SK-N-SH treated with all-trans-retinoic acid at 6 μM for 48 hours (cell line): ENCODE measurements at regions not wholly inside any gene's neighbourhood (a gene's known extent, or its start where the extent isn't known, plus 50 kb on each side); places are given as distances from the start of the nearest gene placed in this dataset.

Experiments used
- ATAC-seq: fragments of 200-7000 bp; cut with Tn5 transposase; 3 replicates; pipeline ENCODE4 v1.9.1; 2020; ENCODE audit warnings: mild to moderate bottlenecking, moderate library complexity
- ARNTL ChIP-seq: fragments of 450-650 bp; formaldehyde crosslinking; IDR thresholded peaks from 2 replicates; pipeline ENCODE4 v1.5.0; 2020; ENCODE audit warnings: low read depth, mild to moderate bottlenecking, moderate library complexity, borderline replicate concordance
- BACH2 ChIP-seq: fragments of 250-450 bp; sonication (Bioruptor Pico); IDR thresholded peaks from 2 replicates; pipeline ENCODE4 v1.9.0; 2021; ENCODE audit warnings: mild to moderate bottlenecking, borderline replicate concordance
- CSDC2 ChIP-seq: fragments of 250-450 bp; sonication (Bioruptor Pico); IDR thresholded peaks from 2 replicates; pipeline ENCODE4 v1.5.0; 2020; ENCODE audit warnings: mild to moderate bottlenecking, moderate library complexity
- ESRRG ChIP-seq: fragments of 250-450 bp; sonication (Bioruptor Pico); IDR thresholded peaks from 2 replicates; pipeline ENCODE4 v1.6.1; 2021; ENCODE audit warnings: mild to moderate bottlenecking
- GLIS3 ChIP-seq: fragments of 250-450 bp; sonication (Bioruptor Pico); IDR thresholded peaks from 2 replicates; pipeline ENCODE4 v1.5.0; 2020; ENCODE audit warnings: mild to moderate bottlenecking, moderate library complexity
- ISL1 ChIP-seq: fragments of 250-450 bp; sonication (Bioruptor Pico); IDR thresholded peaks from 2 replicates; pipeline ENCODE4 v2.1.2; 2022; ENCODE audit warnings: mild to moderate bottlenecking, moderate library complexity
- OSR1 ChIP-seq: fragments of 250-450 bp; sonication (Bioruptor Pico); IDR thresholded peaks from 2 replicates; pipeline ENCODE4 v1.8.0; 2022; ENCODE audit warnings: moderate library complexity, mild to moderate bottlenecking, inconsistent platforms
- RARB ChIP-seq: fragments of 250-450 bp; sonication (Bioruptor Pico); IDR thresholded peaks from 2 replicates; pipeline ENCODE4 v1.8.0; 2021; ENCODE audit warnings: mild to moderate bottlenecking, moderate library complexity
- SNAI2 ChIP-seq: fragments of 250-450 bp; sonication (Bioruptor Pico); IDR thresholded peaks from 2 replicates; pipeline ENCODE4 v1.5.0; 2020; ENCODE audit warnings: mild to moderate bottlenecking, moderate library complexity
- TCF4 ChIP-seq: fragments of 250-450 bp; sonication (Bioruptor Pico); IDR thresholded peaks from 2 replicates; pipeline ENCODE4 v1.8.0; 2021; ENCODE audit warnings: mild to moderate bottlenecking, moderate library complexity, borderline replicate concordance
- TOX ChIP-seq: fragments of 250-450 bp; sonication (Bioruptor Pico); IDR thresholded peaks from 2 replicates; pipeline ENCODE4 v1.8.0; 2021; ENCODE audit warnings: mild to moderate bottlenecking, moderate library complexity, borderline replicate concordance
- ZC3H10 ChIP-seq: fragments of 250-450 bp; sonication (Bioruptor Pico); IDR thresholded peaks from 2 replicates; pipeline ENCODE4 v1.5.1; 2021; ENCODE audit warnings: mild to moderate bottlenecking, moderate library complexity
- ZFP3 ChIP-seq: fragments of 250-450 bp; sonication (Bioruptor Pico); IDR thresholded peaks from 2 replicates; pipeline ENCODE4 v1.5.0; 2020; ENCODE audit warnings: mild to moderate bottlenecking, moderate library complexity
- ZFP30 ChIP-seq: fragments of 450-650 bp; formaldehyde crosslinking; IDR thresholded peaks from 2 replicates; pipeline ENCODE4 v1.5.0; 2022; ENCODE audit warnings: mild to moderate bottlenecking, moderate library complexity
- ZNF565 ChIP-seq: fragments of 450-650 bp; formaldehyde crosslinking; conservative IDR thresholded peaks from 2 replicates; pipeline ENCODE4 v1.5.0; 2020; ENCODE audit warnings: low read depth, mild to moderate bottlenecking, moderate library complexity
- ZNF70 ChIP-seq: fragments of 450-650 bp; formaldehyde crosslinking; IDR thresholded peaks from 2 replicates; pipeline ENCODE4 v1.5.0; 2020; ENCODE audit warnings: mild to moderate bottlenecking, moderate library complexity
- ZNF8 ChIP-seq: fragments of 450-650 bp; formaldehyde crosslinking; IDR thresholded peaks from 2 replicates; pipeline ENCODE4 v1.5.0; 2020; ENCODE audit warnings: mild to moderate bottlenecking, moderate library complexity
- TF ChIP-seq, protein P1 (sequence below): fragments of 250-450 bp; sonication (Bioruptor Pico); IDR thresholded peaks from 2 replicates; pipeline ENCODE4 v1.5.1; 2020; ENCODE audit warnings: low read depth, mild to moderate bottlenecking, moderate library complexity
- TF ChIP-seq, protein P2 (sequence below): fragments of 250-450 bp; sonication (Bioruptor Pico); IDR thresholded peaks from 2 replicates; pipeline ENCODE4 v1.8.0; 2021; ENCODE audit warnings: low read depth, mild to moderate bottlenecking, moderate library complexity, borderline replicate concordance
- TF ChIP-seq, protein P3 (sequence below): fragments of 250-450 bp; sonication (Bioruptor Pico); IDR thresholded peaks from 2 replicates; pipeline ENCODE4 v1.5.1; 2021; ENCODE audit warnings: mild to moderate bottlenecking, moderate library complexity
- TF ChIP-seq, protein P4 (sequence below): fragments of 250-450 bp; sonication (Bioruptor Pico); IDR thresholded peaks from 2 replicates; pipeline ENCODE4 v1.8.0; 2020; ENCODE audit warnings: mild to moderate bottlenecking, moderate library complexity, borderline replicate concordance

DNA sequence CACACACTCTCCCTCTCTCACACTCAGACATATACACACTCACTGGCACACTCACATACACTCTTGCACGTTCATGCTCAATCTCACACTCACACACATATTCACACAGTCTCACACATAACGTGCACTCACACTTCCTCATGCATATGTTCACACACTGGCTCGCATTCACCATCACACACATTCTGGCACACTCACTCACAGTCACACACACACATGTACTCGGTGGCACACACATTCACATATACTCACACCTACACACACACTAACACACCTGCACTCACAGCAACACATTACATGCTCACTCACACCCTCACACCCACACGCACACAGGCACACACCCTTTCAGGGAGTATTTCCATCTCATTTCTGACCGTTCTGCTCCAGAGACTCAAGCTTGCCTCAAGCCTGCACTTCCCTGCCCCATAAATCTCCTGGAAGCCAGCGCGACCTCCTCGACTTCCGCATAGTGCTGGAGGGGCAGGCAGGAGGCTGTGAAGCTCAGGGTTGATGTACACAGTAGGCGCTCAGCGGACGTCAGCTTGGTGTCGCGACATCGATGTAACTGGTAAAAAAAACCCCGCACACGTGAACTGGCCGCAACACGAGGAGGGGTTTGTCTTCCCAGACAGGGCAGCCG is 66.7 kb upstream of the FOXF1 start (continued):
- TF ChIP-seq, protein P1, sequence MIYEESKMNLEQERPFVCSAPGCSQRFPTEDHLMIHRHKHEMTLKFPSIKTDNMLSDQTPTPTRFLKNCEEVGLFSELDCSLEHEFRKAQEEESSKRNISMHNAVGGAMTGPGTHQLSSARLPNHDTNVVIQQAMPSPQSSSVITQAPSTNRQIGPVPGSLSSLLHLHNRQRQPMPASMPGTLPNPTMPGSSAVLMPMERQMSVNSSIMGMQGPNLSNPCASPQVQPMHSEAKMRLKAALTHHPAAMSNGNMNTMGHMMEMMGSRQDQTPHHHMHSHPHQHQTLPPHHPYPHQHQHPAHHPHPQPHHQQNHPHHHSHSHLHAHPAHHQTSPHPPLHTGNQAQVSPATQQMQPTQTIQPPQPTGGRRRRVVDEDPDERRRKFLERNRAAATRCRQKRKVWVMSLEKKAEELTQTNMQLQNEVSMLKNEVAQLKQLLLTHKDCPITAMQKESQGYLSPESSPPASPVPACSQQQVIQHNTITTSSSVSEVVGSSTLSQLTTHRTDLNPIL (CRISPR knock-in tag) = no peak
- TF ChIP-seq ZFP30 (CRISPR knock-in tag) (no peak), CSDC2 (no peak), TCF4 (CRISPR knock-in tag) (no peak), ARNTL (CRISPR knock-in tag) (no peak)

DNA sequence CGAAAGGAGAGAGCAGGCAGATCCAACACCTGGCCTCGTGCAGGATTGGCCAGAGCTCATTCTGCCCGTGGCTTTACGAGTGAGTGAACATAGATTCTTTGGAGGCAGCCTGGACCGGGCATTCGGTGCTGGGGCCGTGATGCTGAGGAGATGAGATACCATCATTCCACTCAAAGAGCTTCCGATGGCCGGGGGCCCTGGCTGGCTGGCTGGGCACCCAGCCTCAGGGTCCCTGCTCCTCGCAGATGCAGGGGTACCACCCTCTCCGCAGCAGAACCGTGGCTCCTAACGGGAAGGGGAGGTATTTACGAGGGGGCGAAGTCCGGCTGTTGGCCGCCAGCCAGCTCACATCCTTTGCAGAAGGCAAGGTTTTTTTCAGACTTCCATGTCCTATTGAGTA is 66.1 kb upstream of the FOXF1 start:
- peak; percentile 53; the same call in 2 of the 3 replicates for ATAC-seq
- TF ChIP-seq TOX (CRISPR knock-in tag) (no peak), ARNTL (CRISPR knock-in tag) (no peak), ZNF565 (CRISPR knock-in tag) (no peak), BACH2 (CRISPR knock-in tag) (no peak), OSR1 (CRISPR knock-in tag) (no peak), CSDC2 (no peak), TCF4 (CRISPR knock-in tag) (no peak), ESRRG (CRISPR knock-in tag) (no peak), ZC3H10 (no peak), GLIS3 (no peak), ZFP30 (CRISPR knock-in tag) (no peak), SNAI2 (CRISPR knock-in tag) (no peak), RARB (CRISPR knock-in tag) (no peak)
- TF ChIP-seq, protein P2, sequence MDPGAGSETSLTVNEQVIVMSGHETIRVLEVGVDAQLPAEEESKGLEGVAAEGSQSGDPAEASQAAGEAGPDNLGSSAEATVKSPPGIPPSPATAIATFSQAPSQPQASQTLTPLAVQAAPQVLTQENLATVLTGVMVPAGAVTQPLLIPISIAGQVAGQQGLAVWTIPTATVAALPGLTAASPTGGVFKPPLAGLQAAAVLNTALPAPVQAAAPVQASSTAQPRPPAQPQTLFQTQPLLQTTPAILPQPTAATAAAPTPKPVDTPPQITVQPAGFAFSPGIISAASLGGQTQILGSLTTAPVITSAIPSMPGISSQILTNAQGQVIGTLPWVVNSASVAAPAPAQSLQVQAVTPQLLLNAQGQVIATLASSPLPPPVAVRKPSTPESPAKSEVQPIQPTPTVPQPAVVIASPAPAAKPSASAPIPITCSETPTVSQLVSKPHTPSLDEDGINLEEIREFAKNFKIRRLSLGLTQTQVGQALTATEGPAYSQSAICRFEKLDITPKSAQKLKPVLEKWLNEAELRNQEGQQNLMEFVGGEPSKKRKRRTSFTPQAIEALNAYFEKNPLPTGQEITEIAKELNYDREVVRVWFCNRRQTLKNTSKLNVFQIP (CRISPR knock-in tag) = no peak
- TF ChIP-seq, protein P3, sequence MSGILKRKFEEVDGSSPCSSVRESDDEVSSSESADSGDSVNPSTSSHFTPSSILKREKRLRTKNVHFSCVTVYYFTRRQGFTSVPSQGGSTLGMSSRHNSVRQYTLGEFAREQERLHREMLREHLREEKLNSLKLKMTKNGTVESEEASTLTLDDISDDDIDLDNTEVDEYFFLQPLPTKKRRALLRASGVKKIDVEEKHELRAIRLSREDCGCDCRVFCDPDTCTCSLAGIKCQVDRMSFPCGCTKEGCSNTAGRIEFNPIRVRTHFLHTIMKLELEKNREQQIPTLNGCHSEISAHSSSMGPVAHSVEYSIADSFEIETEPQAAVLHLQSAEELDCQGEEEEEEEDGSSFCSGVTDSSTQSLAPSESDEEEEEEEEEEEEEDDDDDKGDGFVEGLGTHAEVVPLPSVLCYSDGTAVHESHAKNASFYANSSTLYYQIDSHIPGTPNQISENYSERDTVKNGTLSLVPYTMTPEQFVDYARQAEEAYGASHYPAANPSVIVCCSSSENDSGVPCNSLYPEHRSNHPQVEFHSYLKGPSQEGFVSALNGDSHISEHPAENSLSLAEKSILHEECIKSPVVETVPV = no peak
- TF ChIP-seq, protein P1 (CRISPR knock-in tag) = no peak

DNA sequence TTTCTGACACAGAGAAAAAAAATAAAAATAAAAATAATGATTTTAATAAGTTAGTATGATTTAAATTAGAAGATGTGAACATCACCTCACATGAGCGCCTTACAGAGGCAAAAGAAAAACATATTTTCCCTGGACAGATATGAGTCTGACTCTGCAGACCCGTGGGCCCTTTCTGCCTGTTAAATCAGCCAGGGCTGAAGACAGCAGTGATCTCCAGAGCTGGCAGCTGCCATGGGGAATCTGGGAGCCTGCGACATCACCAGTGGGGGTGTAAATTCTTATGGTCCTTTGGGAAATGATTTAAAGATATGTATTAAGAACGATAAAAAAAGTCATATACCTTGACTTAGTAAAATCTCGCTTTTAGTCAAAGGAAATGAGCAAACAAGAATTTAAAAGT is 65.7 kb upstream of the FOXF1 start:
- TF ChIP-seq GLIS3 (no peak), ZNF8 (CRISPR knock-in tag) (no peak), TOX (CRISPR knock-in tag) (no peak), ZNF70 (CRISPR knock-in tag) (no peak), ZC3H10 (no peak), BACH2 (CRISPR knock-in tag) (no peak), ESRRG (CRISPR knock-in tag) (no peak), ISL1 (CRISPR knock-in tag) (no peak), ZFP30 (CRISPR knock-in tag) (no peak), ZFP3 (no peak), CSDC2 (no peak)
- TF ChIP-seq, protein P1 (CRISPR knock-in tag) = no peak
- TF ChIP-seq, protein P2 (CRISPR knock-in tag) = no peak
- TF ChIP-seq, protein P4, sequence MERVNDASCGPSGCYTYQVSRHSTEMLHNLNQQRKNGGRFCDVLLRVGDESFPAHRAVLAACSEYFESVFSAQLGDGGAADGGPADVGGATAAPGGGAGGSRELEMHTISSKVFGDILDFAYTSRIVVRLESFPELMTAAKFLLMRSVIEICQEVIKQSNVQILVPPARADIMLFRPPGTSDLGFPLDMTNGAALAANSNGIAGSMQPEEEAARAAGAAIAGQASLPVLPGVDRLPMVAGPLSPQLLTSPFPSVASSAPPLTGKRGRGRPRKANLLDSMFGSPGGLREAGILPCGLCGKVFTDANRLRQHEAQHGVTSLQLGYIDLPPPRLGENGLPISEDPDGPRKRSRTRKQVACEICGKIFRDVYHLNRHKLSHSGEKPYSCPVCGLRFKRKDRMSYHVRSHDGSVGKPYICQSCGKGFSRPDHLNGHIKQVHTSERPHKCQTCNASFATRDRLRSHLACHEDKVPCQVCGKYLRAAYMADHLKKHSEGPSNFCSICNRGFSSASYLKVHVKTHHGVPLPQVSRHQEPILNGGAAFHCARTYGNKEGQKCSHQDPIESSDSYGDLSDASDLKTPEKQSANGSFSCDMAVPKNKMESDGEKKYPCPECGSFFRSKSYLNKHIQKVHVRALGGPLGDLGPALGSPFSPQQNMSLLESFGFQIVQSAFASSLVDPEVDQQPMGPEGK (CRISPR knock-in tag) = no peak
- ATAC-seq = no peak
